NCI-H748 (cell line): ENCODE measurements at regions not wholly inside any gene's neighbourhood (a gene's known extent, or its start where the extent isn't known, plus 50 kb on each side); places are given as distances from the start of the nearest gene placed in this dataset.

Experiments used
- DNase-seq: peaks from one replicate; lab custom pipeline; 2025; ENCODE audit not compliant: unreplicated experiment; lab: John Stamatoyannopoulos, UW

DNA sequence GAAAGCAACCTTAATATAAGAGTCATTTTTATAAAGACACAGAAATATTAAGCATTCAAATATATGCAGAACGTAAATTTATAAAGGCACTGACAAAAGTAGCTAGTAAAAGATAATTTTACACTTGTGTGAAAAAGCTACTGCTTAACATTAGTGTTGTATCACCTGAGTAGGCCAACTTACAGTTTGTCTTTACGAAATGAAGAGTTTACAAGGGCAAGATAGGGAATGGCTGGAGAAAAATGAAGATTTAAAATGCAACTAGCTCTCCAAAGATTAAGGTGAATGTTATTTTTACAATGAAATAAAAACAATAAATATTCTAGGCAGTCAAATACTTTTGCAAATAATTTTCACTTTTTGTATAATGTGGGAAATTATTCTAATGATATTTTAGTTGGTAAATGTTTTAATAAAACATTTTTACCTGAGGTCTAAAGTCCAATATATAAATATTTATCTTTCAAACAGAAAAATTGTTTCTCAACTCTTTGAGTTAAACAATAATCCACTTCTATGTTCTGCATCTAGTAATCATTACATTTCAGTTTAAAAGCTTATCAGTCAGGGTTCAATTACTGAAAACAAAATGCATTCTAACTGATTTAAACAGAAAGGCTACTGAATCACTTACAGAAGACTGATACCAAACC is 382.6 kb downstream of the IPMK start:
- DNase-seq: no peak

GRCh38 chr10:57884407-57884806 is 383.3 kb downstream of the IPMK start:
- no peak for DNase-seq

DNA sequence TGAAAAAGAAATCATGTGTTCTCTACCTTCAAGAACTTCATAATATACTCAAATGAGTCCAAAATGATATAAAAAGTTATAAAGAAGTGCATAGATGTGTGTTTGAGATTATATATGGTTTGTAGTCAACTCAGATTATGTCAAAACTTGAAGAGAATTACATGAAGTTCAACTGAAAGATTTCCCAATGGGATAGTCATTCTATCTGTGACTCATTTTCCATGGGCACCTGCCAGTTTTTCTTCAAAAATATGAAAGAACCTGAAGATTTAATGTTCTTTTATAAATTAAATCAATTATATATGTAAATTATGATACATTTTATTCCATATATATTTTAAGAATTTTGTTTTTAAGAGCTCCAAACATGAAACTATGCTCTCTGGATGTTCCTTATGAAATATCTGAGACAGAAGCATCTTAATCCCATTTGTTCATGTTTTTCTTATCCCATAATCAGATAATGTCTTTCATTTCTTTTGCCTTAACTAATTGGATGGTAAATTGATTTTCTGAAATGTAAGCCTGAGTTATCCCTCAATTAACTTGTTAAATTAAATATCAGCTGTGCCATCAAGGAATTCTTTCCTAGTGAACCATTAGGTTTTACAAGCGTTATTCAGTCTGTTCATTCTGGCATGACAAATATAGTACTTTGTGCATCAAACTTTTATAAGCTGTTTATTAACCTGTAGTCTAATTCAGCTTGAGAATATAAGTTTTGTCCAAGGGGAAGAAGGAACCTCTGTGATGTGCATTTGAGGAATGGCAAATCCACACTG is 387.1 kb downstream of the IPMK start:
- no peak for DNase-seq

DNA sequence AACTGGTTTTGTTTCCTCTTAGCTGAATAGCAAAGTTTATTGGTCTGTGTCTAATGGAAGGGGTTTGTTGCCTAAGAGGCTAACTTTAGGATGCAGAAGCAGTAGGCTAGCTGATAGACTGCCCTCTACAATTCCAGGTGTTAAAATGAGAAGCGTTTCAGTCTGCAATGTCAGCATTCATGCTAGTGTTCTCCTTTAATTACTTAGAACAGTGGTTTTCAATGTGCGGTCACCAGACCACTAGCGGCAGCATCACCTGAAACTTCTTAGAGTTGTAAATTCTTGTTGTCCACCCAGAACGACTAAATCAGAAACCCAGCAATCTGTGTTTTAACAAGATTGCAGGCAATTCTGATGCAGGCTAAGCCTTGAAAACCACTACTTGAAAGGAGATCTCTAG is 392.9 kb downstream of the IPMK start:
- DNase-seq: no peak

- no peak for DNase-seq
Measured at GRCh38 chr10:57867241-57867640, 400.5 kb downstream of the IPMK start.

- DNase-seq: no peak
Measured at GRCh38 chr10:57864765-57865680, 402.7 kb downstream of the IPMK start.

DNA sequence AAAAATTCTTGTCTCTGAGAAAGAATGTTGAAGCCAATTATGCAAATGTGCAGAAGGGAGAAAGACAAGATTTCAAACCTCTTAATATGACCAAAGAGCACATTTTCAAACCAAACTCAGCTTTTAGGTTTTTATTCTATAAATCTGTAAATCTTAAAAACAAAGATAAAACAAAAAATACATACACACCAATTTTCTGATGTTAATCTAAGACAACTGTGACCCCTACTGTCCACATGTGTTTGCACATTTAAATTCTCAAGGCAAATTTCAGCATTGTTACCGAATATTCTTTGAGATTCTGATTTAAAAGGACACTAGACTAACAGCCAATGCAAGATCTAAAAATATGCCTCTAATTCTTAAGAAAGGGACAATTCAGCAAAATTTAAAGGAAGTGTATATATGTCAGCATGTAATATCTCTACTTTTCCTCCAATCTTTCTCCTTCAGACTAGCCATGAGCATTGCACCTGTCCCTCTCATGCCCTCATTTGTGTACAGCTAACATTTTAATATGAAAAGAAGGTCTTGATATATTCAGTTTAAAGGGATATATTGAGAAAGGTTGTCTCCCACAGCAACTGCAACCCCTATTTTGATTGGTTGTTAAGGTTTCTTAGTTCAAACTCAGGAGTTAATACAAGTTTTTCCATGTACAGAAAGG is 417.9 kb downstream of the IPMK start:
- DNase-seq: peak; percentile 27

- no peak for DNase-seq
Measured at GRCh38 chr10:57846307-57847065, 421.2 kb downstream of the IPMK start.

- peak; percentile 77 for DNase-seq
Measured at GRCh38 chr10:57844387-57844998, 423.2 kb downstream of the IPMK start.

- no peak for DNase-seq
Measured at GRCh38 chr10:57830877-57831560, 436.7 kb downstream of the IPMK start.

- DNase-seq: no peak
Measured at GRCh38 chr10:57825015-57825414, 442.7 kb downstream of the IPMK start.

- DNase-seq: no peak
Measured at GRCh38 chr10:57823398-57823797, 444.3 kb downstream of the IPMK start.

- DNase-seq: no peak
Measured at GRCh38 chr10:57822965-57823364, 444.7 kb downstream of the IPMK start.

DNA sequence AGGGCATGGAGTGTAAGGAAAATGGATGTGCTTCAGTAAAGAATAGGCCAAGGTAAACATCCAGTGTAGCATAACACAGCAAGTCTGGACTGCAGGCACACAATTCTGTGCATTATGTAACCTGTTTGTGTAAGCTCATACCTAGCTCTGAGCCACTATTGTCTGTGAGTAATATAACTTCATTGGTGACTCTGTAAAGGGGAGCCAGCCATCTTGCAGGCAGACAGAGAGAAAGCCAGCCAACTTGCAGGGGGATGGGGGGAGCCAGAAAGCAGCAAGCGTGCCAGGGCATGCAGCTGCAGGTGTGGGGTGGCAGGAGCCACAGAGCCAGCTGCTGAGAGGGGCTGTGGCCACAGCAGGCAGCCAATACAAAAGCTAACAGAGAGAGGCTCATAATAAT is 449.2 kb downstream of the IPMK start:
- peak; percentile 83 for DNase-seq

DNA sequence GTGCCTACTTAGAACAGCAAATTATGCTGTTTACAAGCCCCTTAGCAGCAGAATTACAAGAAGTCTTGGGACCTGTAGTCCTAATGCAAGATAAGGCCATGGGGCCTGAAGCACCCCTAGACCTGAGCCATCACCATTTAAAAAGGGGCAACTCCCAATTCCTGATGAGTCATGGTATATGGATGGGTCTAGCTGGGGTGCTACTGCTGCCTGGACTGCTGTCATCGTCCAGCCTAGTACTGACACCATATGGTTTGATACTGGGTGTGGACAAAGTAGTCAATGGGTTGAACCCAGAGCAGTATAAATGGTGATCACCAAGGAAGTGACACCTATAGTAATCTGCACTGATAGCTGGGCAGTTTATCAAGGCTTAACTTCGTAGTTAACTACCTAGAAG is 450.0 kb downstream of the IPMK start:
- DNase-seq: no peak

- no peak for DNase-seq
Measured at GRCh38 chr10:57815949-57816348, 451.7 kb downstream of the IPMK start.

- DNase-seq: no peak
Measured at GRCh38 chr10:57809961-57810360, 457.7 kb downstream of the IPMK start.

DNA sequence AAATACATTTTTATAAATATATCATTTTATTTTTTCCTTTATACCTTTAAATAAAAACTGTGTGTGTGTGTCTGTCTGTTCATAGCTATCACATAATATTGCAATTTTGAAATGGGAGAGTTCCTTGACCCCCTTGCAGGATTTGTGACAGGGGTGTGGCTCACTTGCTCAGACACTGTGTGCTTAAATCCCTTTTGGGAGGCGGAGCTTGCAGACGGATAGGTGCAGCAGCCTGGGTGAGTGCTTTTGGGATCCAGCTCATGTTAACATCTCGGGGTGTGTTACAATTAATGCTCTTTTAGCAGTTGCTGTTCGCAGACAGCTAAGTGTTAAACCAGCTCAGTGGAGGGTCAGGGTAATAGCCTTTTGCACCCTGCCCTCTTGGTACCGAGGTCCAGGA is 459.8 kb downstream of the IPMK start:
- DNase-seq: no peak

- no peak for DNase-seq
Measured at GRCh38 chr10:57806675-57807074, 461.0 kb downstream of the IPMK start.
